ENCODE measurements at regions not wholly inside any gene's neighbourhood (a gene's known extent, or its start where the extent isn't known, plus 50 kb on each side); places are given as distances from the start of the nearest gene placed in this dataset.

DNA sequence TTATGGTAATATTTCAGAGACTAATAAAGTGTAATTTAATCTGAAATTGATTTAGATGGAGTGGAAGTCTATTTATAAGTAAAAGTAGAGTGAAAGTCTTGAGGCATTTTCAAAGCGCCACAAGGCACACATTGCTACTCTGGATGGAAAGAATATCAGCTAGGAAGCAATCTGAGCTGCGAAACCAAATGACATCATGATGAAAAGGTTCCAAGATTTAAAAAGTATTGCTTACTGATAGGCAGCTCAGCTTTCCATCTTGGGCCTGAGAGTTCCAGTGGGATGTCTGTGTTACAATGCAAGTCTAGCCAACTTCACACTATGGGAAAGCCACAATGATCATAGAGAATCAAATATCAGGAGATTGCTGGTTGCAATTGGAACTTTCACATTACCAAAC is 126.9 kb upstream of the VGLL2 start:
- TF ChIP-seq, protein P1, sequence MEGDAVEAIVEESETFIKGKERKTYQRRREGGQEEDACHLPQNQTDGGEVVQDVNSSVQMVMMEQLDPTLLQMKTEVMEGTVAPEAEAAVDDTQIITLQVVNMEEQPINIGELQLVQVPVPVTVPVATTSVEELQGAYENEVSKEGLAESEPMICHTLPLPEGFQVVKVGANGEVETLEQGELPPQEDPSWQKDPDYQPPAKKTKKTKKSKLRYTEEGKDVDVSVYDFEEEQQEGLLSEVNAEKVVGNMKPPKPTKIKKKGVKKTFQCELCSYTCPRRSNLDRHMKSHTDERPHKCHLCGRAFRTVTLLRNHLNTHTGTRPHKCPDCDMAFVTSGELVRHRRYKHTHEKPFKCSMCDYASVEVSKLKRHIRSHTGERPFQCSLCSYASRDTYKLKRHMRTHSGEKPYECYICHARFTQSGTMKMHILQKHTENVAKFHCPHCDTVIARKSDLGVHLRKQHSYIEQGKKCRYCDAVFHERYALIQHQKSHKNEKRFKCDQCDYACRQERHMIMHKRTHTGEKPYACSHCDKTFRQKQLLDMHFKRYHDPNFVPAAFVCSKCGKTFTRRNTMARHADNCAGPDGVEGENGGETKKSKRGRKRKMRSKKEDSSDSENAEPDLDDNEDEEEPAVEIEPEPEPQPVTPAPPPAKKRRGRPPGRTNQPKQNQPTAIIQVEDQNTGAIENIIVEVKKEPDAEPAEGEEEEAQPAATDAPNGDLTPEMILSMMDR (IDR thresholded peaks at IDR 0.05 in 4 of 5, conservative IDR thresholded peaks at IDR 0.05 in 1 of 5): no peak
- no peak for TF ChIP-seq POLR2A (IDR thresholded peaks at IDR 0.05)

All from gastrocnemius medialis (tissue), 4 donors.